ENCODE measurements at regions not wholly inside any gene's neighbourhood (a gene's known extent, or its start where the extent isn't known, plus 50 kb on each side); places are given as distances from the start of the nearest gene placed in this dataset.

- Histone ChIP-seq H3K27ac (ENCODE audit: low read length) (no peak overlapping the region), H3F3A (ENCODE audit: insufficient read depth, low read length, poor library complexity, severe bottlenecking) (no peaks in the 10 kb centered on the region), H3K79me2 (replicated peaks; ENCODE audit: insufficient read depth, low read length) (no peaks in the 10 kb centered on the region), H3K9me2 (ENCODE audit: insufficient read depth, low read length) (no peaks in the 10 kb centered on the region), H3K9me3 (ENCODE audit: low read length) (no peaks in the 10 kb centered on the region), H3K4me3 (ENCODE audit: low read length) (no peak overlapping the region), H3K9ac (ENCODE audit: low read length) (no peak overlapping the region), H3K36me3 (ENCODE audit: insufficient read depth, low read length) (no peaks in the 10 kb centered on the region), H3K4me2 (ENCODE audit: low read length) (no peak overlapping the region), H3K27me3 (ENCODE audit: insufficient read depth, low read depth, low read length) (no peaks in the 10 kb centered on the region), H4K20me1 (ENCODE audit: insufficient read depth) (no peaks in the 10 kb centered on the region), H2AFZ (ENCODE audit: low read depth, low read length) (no peak overlapping the region)
- no peak for TF ChIP-seq EZH2 (IDR thresholded peaks at IDR 0.05; ENCODE audit: borderline replicate concordance, insufficient read depth, low read length, poor library complexity, severe bottlenecking)
- TF ChIP-seq MXI1 (conservative IDR thresholded peaks at IDR 0.05; ENCODE audit: poor library complexity, severe bottlenecking), result no peak
- TF ChIP-seq REST (IDR thresholded peaks at IDR 0.05; ENCODE audit: borderline replicate concordance), result no peak
- no peak for TF ChIP-seq POLR2AphosphoS5 (IDR thresholded peaks at IDR 0.05)
- TF ChIP-seq CTCF (IDR thresholded peaks at IDR 0.05; ENCODE audit: poor library complexity, severe bottlenecking), result no peak
- no peak for TF ChIP-seq RAD21 (conservative IDR thresholded peaks at IDR 0.05)
These were observed 171.2 kb upstream of the TSHZ2 start for GRCh38 chr20:52800734-52801627.

- H3F3A ChIP-seq (ENCODE audit: insufficient read depth, low read length, poor library complexity, severe bottlenecking), result no peaks in the 10 kb centered on the region
- no peak overlapping the region for H3K27ac ChIP-seq (ENCODE audit: low read length)
- no peak for TF ChIP-seq MXI1 (conservative IDR thresholded peaks at IDR 0.05; ENCODE audit: poor library complexity, severe bottlenecking)
- H3K4me2 ChIP-seq (ENCODE audit: low read length), result no peak overlapping the region
- H3K9me3 ChIP-seq (ENCODE audit: low read length), result no peaks in the 10 kb centered on the region
- H3K9me2 ChIP-seq (ENCODE audit: insufficient read depth, low read length), result no peaks in the 10 kb centered on the region
- no peaks in the 10 kb centered on the region for H3K36me3 ChIP-seq (ENCODE audit: insufficient read depth, low read length)
- H3K9ac ChIP-seq (ENCODE audit: low read length), result no peak overlapping the region
- no peaks in the 10 kb centered on the region for H4K20me1 ChIP-seq (ENCODE audit: insufficient read depth)
- no peak overlapping the region for H3K4me3 ChIP-seq (ENCODE audit: low read length)
- H3K79me2 ChIP-seq (replicated peaks; ENCODE audit: insufficient read depth, low read length), result no peaks in the 10 kb centered on the region
- H2AFZ ChIP-seq (ENCODE audit: low read depth, low read length), result no peak overlapping the region
- H3K27me3 ChIP-seq (ENCODE audit: insufficient read depth, low read depth, low read length), result no peaks in the 10 kb centered on the region
These were observed 173.0 kb upstream of the TSHZ2 start for GRCh38 chr20:52799130-52799529.

GRCh38 chr20:52798124-52798523, 174.0 kb upstream of the TSHZ2 start:
- H2AFZ ChIP-seq (ENCODE audit: low read depth, low read length), result no peak overlapping the region
- no peaks in the 10 kb centered on the region for H3K9me2 ChIP-seq (ENCODE audit: insufficient read depth, low read length)
- TF ChIP-seq CTCF (IDR thresholded peaks at IDR 0.05; ENCODE audit: poor library complexity, severe bottlenecking) (no peak), SMC3 (conservative IDR thresholded peaks at IDR 0.05; ENCODE audit: poor library complexity) (no peak), MXI1 (conservative IDR thresholded peaks at IDR 0.05; ENCODE audit: poor library complexity, severe bottlenecking) (no peak), TAF1 (IDR thresholded peaks at IDR 0.05; ENCODE audit: low read depth) (no peak), EP300 (conservative IDR thresholded peaks at IDR 0.05; ENCODE audit: poor library complexity, severe bottlenecking) (no peak), POLR2AphosphoS5 (IDR thresholded peaks at IDR 0.05) (no peak), RAD21 (conservative IDR thresholded peaks at IDR 0.05) (no peak), REST (IDR thresholded peaks at IDR 0.05; ENCODE audit: borderline replicate concordance) (no peak), EZH2 (IDR thresholded peaks at IDR 0.05; ENCODE audit: borderline replicate concordance, insufficient read depth, low read length, poor library complexity, severe bottlenecking) (no peak)
- no peak overlapping the region for H3K4me3 ChIP-seq (ENCODE audit: low read length)
- no peaks in the 10 kb centered on the region for H3F3A ChIP-seq (ENCODE audit: insufficient read depth, low read length, poor library complexity, severe bottlenecking)
- no peaks in the 10 kb centered on the region for H3K9me3 ChIP-seq (ENCODE audit: low read length)
- no peaks in the 10 kb centered on the region for H3K27me3 ChIP-seq (ENCODE audit: insufficient read depth, low read depth, low read length)
- H3K79me2 ChIP-seq (replicated peaks; ENCODE audit: insufficient read depth, low read length), result no peaks in the 10 kb centered on the region
- no peak overlapping the region for H3K9ac ChIP-seq (ENCODE audit: low read length)
- no peak overlapping the region for H3K27ac ChIP-seq (ENCODE audit: low read length)
- no peak overlapping the region for H3K4me2 ChIP-seq (ENCODE audit: low read length)
- no peaks in the 10 kb centered on the region for H3K36me3 ChIP-seq (ENCODE audit: insufficient read depth, low read length)
- no peaks in the 10 kb centered on the region for H4K20me1 ChIP-seq (ENCODE audit: insufficient read depth)
